Progenitor cell of endocrine pancreas (in vitro differentiated cells): ENCODE measurements at regions not wholly inside any gene's neighbourhood (a gene's known extent, or its start where the extent isn't known, plus 50 kb on each side); places are given as distances from the start of the nearest gene placed in this dataset.

Experiments
- DNase-seq: peaks from one replicate; pipeline ENCODE4 v3.0.0; 2021; ENCODE audit warnings: low spot score; ENCODE audit not compliant: unreplicated experiment
- H3K27ac Mint-ChIP-seq: 2 replicates; pipeline ENCODE4 v1.8.0; 2021; ENCODE audit warnings: mild to moderate bottlenecking, moderate library complexity, mixed read lengths
- H3K27me3 Mint-ChIP-seq: 2 replicates; pipeline ENCODE4 v1.8.0; 2021; ENCODE audit warnings: mixed read lengths
- H3K36me3 Mint-ChIP-seq: 2 replicates; pipeline ENCODE4 v1.8.0; 2022; ENCODE audit warnings: mixed read lengths; ENCODE audit not compliant: insufficient read depth
- H3K4me1 Mint-ChIP-seq: 2 replicates; pipeline ENCODE4 v1.8.0; 2021; ENCODE audit warnings: low read depth, mixed read lengths
- H3K4me3 Mint-ChIP-seq: 2 replicates; pipeline ENCODE4 v1.8.0; 2021; ENCODE audit warnings: low read depth, mild to moderate bottlenecking, moderate library complexity, mixed read lengths
- H3K9me3 Mint-ChIP-seq: 2 replicates; pipeline ENCODE4 v1.8.0; 2021; ENCODE audit warnings: low read depth, mixed read lengths
- TF ChIP-seq, protein P1 (sequence below): fragments of 200-600 bp; sonication (generic); IDR thresholded peaks from one replicate; pipeline ENCODE4 v1.5.0; 2021; ENCODE audit warnings: antibody characterized with exemption, mild to moderate bottlenecking; ENCODE audit not compliant: unreplicated experiment

DNA sequence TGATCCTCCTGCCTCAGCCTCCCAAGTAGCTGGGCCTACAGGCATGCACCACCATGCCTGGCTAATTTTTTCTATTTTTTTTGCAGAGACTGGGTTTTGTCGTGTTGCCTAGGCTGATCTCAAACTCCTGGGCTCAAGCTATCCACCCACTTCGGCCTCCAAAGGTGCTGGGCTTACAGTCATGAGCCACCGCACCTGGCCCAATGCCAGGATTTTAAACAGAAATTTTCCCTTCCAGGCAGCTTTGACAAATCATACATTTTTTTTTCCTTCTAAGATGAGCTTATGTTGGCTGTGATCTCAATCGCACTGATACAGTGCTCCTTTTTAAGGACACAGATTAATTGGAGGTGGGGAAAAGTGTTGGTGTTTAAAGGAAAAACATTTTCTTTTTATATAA, 73.2 kb upstream of the CD2AP start:
- H3K9me3 Mint-ChIP-seq = no peaks in the 10 kb centered on the region
- TF ChIP-seq, protein P1, sequence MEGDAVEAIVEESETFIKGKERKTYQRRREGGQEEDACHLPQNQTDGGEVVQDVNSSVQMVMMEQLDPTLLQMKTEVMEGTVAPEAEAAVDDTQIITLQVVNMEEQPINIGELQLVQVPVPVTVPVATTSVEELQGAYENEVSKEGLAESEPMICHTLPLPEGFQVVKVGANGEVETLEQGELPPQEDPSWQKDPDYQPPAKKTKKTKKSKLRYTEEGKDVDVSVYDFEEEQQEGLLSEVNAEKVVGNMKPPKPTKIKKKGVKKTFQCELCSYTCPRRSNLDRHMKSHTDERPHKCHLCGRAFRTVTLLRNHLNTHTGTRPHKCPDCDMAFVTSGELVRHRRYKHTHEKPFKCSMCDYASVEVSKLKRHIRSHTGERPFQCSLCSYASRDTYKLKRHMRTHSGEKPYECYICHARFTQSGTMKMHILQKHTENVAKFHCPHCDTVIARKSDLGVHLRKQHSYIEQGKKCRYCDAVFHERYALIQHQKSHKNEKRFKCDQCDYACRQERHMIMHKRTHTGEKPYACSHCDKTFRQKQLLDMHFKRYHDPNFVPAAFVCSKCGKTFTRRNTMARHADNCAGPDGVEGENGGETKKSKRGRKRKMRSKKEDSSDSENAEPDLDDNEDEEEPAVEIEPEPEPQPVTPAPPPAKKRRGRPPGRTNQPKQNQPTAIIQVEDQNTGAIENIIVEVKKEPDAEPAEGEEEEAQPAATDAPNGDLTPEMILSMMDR = no peak

DNA sequence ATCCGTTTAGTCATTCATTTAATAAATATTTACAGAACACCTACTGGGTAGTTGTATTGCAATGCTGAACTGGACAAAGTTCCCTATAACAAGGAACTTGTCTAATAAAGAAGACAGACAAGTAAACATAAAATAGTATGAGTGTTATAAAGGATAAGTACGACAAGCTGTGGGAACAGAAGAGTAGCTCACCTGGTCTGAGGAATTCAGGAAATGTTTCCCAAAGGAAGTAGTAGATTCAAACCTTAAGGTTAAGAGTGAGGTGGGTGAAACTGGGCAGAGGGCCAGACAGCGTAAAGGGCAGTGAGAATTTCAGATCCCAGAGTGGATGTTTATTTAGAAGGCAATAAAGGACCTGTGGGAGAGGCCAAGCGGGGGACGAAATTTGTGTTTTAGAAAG, 72.3 kb upstream of the CD2AP start:
- Mint-ChIP-seq H3K9me3 (no peaks in the 10 kb centered on the region), H3K36me3 (no peaks in the 10 kb centered on the region), H3K4me1 (no peaks in the 10 kb centered on the region), H3K27me3 (no peaks in the 10 kb centered on the region), H3K4me3 (no peak overlapping the region), H3K27ac (no peak overlapping the region)
- TF ChIP-seq, protein P1 = no peak
- no peak for DNase-seq

More for the DNA sequence above, 73.2 kb upstream of the CD2AP start:
- H3K4me1 Mint-ChIP-seq = no peaks in the 10 kb centered on the region
- H3K36me3 Mint-ChIP-seq = no peaks in the 10 kb centered on the region
- H3K27ac Mint-ChIP-seq = no peak overlapping the region
- H3K27me3 Mint-ChIP-seq = no peaks in the 10 kb centered on the region
- no peak for DNase-seq
- no peak overlapping the region for H3K4me3 Mint-ChIP-seq

DNA sequence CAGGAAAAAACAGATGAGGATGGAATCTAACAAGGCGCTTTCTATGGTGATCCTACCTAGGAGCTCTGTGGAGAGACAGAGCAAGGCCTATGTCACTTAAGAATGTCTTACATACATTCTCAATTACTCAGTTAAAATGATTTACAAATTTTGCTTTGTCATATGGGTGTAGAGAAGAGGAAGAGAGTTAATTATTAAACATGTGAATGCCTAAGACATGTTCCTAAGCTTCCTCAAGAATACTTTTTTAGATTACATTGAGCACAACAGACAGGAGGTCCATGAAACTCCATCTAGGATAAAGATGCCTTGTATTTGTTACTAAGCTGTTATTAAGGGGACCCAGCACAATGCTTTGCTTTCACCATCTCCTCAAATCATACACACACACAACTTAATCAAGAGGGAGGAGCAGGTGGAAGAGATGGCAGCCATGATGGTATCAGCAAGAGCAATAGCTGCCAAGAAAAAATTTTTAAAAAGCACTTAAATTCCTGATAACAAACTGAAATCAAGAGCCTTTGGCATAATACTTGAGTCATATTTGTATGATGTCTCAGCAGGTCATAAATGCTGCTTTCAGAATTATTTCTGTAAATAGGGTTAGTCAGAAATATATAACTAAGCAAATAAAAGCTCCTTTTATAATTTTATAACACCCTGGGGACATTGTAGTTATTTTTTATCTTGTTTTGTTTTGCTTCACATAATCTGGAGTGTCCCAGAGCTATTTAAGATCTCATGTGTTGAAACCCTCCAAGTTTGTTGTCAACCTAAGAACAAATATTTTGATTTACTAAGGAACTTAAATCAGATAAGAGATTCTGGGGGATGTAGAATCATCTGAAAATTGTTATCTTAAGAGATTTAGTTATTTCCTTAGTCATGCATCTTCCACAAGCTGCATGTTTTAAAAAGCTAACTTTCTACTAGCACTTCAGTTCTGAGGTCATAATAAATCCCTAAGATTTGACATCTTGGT, 70.0 kb upstream of the CD2AP start:
- TF ChIP-seq, protein P1 = no peak
- Mint-ChIP-seq H3K9me3 (no peaks in the 10 kb centered on the region), H3K27ac (no peak overlapping the region), H3K27me3 (no peaks in the 10 kb centered on the region), H3K4me1 (no peaks in the 10 kb centered on the region), H3K36me3 (no peaks in the 10 kb centered on the region), H3K4me3 (no peak overlapping the region)
- no peak for DNase-seq

DNA sequence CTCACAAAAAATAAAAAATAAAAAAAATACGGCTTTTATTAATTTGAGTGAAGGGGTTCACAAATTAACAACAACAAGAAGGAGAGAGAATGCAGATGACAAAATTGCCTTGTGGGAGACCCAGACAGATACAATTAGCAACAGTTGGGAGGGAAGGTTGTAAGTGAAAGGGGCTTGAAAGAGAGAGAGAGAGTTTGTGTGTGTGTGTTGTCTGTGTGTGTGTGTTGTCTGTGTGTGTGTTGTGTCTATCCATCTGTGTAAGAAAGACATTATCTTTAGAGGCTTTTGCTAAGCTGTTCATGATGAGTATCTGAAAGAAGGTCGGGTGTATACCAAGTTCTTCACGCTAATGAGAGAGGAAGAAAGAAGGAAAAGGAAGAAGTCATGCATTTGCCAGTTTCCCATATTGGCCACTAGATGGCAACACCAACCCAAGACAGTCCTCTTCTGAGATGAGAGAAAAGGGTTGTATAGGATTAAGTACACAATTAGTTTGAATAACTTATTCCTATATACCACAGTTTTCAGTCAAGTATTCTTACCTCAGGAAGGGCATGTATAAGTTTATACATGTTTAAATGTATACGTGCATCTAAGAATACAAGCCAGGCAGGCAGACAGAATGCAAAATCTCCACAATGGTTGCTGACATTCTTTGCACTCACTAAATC, 63.7 kb upstream of the CD2AP start:
- H3K27ac Mint-ChIP-seq = no peak overlapping the region
- no peak for DNase-seq
- no peaks in the 10 kb centered on the region for H3K27me3 Mint-ChIP-seq
- no peaks in the 10 kb centered on the region for H3K36me3 Mint-ChIP-seq
- no peak overlapping the region for H3K4me3 Mint-ChIP-seq
- TF ChIP-seq, protein P1 = peak; percentile 90
- peaks cover 14% of the 10 kb centered on the region for H3K4me1 Mint-ChIP-seq
- H3K9me3 Mint-ChIP-seq = peaks cover 4% of the 10 kb centered on the region

DNA sequence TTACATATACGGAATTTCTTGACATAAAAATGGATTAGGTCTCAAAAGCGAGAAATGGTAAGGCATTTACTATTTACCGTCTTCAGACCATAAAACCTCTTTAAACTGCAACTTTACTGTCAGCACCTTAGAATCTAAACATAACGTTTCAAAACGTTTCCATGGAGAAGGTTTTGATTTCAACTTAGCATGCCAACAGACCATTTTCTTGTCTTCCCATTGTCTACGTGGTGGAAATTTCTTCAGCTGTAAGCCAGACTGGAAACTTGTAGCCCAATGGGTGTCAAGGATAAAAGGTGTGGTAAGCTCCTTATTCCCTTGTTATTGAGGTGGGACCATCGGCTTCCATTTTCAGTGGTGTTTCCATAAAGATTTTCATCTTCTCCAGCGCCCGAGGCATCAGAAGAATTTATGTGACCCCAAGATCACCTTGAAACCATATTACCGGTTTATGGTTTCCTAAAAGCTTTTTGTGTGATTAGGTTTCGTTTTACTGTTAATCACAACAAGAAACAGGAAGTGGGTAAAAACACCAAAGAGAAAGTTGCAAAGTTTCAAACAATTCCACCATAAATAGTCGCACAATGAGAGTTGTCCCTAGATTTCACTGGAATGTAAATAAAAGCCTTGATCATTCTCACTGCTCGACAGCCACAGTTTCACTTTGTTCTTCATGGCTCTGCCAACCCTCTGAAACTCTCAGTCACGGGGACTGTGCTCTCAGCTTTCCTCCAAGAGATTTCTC, 63.0 kb upstream of the CD2AP start:
- H3K9me3 Mint-ChIP-seq = peaks cover 4% of the 10 kb centered on the region
- no peak overlapping the region for H3K4me3 Mint-ChIP-seq
- no peaks in the 10 kb centered on the region for H3K27me3 Mint-ChIP-seq
- H3K4me1 Mint-ChIP-seq = peaks cover 21% of the 10 kb centered on the region
- H3K27ac Mint-ChIP-seq = no peak overlapping the region
- TF ChIP-seq, protein P1 = no peak
- H3K36me3 Mint-ChIP-seq = no peaks in the 10 kb centered on the region
- no peak for DNase-seq
